ENCODE measurements at regions not wholly inside any gene's neighbourhood (a gene's known extent, or its start where the extent isn't known, plus 50 kb on each side); places are given as distances from the start of the nearest gene placed in this dataset.

DNA sequence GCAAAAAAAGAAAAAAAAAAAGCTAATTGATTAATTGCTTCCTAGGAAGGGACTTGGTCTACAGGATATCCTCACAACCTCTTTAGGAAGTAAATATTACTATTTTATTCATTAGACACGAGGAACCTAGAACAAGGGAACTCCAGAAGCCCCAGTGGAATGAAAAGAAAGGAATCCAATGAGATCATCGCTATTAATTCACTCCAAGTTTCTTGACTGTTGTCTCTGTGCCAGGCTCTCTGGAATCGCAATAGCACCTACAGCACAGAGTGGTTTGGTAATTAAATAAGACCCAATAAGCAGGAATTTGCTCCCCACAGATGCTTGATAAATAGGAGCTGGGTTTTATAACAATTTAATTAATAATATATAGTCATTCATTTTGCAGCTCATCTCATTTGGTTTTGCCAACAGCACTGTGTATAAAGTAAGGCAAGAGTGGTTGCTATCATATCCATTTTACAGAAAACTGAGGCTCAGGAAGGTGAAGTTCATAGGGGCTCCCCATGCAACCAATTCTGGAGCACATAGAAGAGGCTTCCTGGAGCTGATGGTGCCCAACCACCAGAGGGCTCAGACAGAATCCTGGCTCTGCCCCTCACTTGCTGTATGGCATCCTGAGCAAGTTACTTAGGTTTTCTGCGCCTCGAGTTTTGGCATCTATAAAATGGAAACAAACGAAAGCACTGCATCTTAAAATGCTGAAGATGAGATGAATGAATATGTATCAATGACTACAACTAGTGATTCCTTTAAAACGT is 420.2 kb downstream of the MED13L start:
- DNase-seq = no peak

DNA sequence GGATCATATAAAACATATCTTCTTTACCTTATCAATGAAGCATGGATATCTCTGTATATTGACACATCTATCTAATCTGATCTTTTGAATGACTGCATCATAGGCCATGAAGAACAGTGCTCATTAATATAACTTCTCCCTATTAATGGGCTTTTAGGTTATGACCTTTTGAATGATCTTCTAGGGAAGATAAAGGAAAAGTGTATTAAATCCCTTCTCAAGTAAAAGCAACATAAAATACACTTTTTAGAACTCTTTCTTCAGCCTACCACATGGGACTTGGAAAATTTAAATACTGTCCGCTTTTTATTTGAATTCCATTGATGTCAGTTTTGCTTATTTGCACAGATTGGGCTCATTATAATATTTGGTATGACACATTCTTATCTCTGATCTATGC is 425.4 kb downstream of the MED13L start:
- no peak for DNase-seq

DNA sequence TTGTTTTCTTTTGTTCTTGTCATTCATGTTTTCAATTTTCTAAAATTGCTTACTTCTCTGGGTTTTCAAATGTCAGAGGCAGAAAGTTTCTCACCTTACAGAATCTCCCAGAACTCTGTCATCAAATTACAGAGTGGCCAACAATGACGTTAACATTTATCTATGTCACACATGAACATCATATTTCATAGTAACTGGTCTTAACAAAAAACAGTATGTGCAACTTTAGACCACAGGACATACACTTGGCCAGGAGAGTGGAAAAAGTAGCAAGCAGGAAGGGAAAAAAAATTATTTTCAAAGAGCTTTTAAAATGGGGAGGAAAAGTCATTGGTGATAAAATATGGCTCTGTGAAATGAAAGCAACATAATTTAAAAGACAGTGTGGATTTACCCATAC is 426.5 kb downstream of the MED13L start:
- DNase-seq = no peak

DNA sequence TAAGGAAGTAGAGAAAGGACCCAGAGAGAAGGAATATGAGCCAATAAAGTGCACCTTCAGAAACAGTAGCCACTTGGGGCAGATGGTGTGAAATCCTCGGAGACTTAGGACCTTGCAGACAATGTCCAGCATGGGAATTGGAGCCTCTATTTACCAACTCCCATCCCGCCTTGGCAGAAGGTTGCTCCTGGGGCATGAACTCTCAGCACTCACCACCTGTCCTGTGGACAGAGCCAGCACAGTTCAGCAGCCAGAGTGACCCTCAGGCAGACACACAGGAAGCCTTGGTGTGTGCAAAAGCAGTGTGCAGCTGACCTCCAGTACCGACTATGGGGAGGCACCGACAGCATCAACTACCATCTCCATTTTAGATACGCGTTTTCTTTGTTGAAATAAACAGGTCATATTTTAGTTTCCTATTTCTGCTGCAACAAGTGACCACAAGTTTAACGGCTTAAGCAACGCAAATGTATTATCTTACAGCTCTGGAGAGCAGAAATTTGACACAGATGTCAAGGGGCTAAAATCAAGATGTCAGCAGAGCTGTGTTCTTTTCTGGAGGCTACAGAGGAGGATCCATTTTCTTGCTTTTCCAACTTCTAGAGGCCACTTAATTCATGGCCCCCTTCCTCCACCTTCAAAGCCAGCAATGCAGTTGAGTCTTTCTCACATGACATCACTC is 428.1 kb downstream of the MED13L start:
- no peak for DNase-seq

DNA sequence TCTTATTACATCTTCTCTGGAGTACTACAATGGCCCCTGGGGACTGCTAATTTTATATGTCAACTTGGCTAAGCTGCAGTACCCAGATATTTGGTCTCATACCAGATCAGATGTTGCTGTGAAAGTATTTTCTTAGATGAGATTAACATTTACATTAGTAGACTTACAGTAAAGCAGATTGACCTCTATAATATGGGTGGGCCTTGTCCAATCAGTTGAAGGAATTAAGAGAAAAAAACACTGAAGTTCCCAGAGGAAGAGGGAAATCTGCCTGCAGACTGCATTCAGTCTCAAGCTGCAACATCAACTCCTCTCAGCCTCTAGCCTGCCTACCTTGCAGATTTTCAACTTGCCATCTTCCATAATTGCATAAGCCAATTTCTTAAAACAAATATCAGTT is 430.1 kb downstream of the MED13L start:
- no peak for DNase-seq

DNA sequence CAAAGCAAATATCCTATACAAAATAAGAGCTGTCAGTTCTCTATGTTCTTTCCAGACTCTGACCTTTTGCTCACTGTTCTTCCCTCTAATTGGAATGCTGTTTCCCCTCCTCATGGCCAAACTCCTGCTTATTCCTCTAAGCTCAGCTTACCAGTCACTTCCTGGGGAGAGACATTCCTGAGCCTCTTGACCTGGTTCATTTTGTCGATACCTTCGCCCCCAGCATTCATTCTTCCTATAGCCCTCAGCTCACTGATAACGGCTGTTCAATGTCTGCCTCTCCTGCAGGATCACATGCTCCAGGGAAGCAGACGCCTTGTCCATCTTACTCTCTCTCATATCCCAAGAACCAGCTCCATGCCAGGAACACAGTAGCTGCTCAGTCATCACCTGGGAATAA is 431.0 kb downstream of the MED13L start:
- no peak for DNase-seq

DNA sequence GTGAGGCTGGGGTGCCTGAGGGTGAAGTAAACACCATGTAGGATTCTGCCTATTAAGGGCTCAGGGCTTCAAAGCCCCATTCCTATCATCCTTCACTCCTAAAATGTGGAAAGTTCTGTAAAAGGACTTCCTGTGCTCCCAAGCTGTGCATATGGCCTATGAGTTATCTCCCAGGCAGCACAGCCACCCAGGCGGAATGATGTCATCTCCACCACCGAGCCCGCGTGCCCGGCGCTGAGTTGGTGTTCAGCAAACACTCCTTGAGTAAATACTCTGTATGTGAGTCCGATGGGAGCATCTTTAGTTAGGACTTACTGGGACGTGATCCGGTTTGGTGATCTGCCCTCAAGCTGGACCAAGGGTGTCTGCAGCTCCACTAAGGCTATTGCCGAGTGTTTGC is 437.3 kb downstream of the MED13L start:
- DNase-seq = no peak

DNA sequence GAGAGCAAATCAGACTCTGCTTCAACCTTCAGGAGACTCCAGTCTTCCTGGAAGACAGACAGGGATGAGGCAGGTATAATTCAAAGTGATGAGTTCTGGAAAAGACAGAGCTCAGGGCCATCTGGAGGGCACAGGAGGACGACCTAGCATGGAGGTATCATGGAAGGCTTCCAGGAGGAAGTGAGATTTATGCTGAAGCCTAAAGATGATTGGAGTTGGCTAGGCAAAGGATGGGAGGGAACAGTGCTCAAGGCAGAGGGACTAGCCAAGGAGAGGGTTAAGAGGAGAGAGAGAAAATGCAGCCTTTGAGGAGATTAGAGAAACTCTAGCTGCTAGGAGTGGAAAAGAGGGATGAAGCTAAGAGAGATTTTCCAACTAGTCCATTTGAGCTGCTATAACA is 438.5 kb downstream of the MED13L start:
- DNase-seq = no peak

DNA sequence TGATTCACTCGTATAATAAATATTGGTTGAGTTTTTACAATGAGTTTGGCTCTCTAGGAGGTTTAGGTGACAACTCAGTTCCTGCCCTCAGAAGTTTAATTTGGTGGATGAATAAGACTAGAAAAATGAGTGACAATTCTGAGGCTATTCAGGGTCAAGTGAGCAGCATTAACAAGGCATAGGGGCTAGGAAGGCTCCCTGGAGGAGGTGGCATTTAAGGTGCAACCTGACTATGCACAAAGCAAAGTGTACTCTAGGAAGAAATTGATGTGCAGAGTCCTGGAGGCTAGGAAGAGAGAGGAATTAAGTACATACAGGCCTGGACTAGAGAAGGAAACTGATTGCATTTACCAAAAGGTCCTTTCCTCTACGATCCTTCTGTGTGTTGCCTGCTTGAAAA is 440.3 kb downstream of the MED13L start:
- no peak for DNase-seq

DNA sequence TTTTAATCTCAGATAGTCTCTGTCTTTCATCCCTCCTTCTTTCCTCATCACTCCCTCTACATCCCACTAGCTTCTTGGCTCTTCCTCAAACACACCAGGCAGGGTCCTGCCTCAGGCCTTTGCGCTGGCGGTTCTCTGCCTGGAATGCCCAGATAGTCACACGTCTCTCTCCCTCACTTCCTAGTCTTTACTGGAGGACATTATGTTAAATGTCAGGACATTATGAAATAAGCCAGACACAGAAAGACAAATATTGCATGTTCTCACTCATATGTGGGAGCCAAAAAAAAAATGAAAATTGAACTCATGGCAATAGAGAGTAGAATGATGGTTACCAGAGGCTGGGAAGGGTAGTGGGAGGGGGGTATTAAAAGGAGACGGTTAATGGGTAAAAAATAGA is 442.0 kb downstream of the MED13L start:
- DNase-seq = no peak

DNA sequence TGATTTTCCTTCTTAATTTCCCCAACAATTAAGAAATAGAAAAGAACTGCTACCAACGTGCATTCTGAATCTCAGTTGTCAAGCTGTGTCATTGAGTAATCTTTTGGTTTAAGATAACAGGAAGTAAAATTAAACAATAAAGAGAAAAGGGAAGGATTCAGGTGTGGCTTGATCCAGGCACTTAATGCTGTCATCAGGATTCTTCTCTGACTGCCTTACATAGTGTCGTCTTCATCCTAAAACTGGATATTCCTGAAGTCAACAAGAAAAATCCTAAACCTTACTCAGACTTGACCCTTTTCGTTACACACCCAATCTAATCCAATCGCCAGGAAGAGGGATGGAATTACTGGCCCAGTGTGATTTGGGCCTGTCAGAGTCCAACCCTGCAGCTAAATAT is 443.8 kb downstream of the MED13L start:
- DNase-seq = no peak

DNA sequence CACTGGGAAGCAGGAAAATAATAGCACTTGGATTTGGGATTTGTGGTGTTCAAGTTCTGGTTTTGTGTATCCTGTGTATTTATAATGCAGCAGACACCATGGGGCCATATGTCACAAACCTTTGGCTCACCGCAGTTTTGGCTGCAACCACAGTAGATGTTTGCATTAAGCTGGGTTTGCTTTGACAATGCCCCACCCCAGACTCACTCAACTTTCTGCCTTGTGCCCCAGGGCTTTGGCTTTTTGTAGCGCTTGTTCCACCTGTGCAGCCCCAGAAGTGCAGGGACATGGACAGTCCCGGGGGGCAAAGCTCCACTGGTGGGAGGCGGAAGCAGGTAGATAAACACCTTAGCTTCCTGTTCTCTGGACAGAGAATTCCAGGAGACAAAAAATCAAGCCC is 446.9 kb downstream of the MED13L start:
- DNase-seq = no peak

DNA sequence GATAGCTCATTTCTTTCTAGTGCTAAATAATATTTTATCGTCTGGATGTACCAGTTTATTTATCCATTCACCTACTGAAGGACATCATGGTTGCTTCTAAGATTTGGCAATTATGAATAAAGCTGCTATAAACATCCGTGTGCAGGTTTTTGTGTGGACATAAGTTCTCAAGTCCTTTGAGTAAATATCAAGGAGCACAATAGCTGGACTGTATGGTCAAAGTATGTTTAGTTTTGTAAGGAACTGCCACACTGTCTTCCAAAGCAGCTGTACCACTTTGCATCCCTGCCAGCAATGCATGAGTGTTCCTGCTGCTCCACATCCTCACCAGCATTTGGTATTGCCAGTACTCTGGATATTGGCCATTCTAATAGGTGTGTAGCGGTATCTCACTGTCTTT is 447.4 kb downstream of the MED13L start:
- no peak for DNase-seq

DNA sequence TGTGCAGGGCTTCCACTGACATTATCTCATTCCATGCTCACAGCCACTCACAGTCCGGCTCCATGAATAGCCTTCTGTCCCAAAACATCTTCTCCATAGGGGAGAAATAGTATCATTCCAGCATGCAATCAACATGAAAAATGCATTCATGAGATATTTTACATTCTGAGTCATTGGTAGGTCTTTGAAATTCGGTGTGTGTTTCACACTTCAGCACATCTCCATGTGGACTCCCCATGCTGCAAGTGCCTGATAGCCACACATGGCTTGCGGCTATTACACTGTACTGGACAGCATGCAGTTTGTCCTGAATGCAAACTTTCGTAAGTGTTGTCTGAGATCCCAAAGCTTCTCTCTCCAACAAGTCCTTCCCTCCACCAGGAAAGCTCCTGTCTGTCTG is 449.3 kb downstream of the MED13L start:
- no peak for DNase-seq

DNA sequence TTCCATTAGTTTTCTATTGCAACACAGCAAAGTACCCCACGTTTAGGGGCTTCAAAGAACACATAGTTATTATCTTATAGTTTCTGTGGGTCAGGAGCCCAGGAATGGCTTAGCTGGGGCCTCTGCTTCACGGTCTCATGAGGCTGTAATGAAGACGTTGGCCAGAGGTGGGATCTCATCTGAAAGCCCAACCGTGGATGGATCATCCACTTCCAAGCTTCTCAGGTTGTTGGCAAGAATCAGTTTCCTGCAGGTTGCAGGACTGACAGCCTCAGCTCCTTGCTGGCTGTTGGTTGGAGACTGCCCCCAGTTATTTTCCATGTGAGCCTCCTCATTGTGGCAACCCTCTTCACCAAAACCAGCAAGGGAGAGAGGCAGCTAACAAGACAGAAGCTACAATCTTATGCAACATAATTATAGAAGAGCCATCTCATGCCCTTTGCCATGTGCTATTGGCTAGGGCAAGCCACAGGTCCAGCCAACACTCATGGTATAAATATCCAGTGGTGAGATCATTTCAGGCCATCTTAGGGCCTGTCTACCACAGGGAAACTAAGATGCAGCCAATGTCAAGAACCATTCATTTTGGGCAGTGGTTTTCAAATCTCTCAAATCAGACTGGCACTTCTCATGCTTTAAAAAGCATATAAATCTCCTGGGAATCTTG is 452.4 kb downstream of the MED13L start:
- DNase-seq = no peak

DNA sequence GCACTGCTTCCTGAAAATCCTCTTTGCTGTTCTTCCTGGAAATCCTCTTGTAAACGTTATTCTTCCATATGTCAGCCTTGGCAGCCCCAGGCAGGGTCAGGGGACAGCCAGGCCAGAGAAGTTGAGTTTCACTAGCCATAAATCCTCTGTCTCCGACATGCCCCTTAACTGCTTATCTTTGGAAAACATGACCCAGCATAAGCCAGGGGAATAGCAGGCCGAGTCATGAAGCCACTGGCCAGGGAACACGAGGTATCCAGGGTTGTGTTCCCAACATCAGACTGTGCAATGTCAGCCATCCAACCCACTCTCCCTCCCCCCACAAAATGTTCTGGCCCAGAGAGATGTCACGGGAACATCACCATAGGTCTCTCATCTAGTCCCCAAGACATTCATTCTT is 453.9 kb downstream of the MED13L start:
- DNase-seq = no peak

DNA sequence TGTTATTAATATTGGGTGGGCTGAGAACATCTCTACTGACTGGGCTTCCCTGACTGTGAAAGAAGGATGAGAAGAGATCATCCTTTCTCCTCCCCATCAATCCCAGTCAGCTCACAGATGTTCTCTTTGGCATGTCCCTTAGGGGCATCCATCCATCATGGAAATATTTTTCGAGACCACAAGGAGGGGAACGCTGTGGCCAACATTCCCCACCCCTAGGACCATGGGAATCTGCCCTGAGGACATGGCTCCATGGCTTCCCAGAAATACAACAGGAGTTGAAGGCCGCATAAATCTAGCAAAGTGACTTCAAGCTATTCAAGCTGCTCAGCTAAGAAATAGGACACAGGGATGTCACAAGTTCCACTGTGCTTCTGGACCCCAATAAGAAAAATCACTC is 456.8 kb downstream of the MED13L start:
- DNase-seq = no peak

DNA sequence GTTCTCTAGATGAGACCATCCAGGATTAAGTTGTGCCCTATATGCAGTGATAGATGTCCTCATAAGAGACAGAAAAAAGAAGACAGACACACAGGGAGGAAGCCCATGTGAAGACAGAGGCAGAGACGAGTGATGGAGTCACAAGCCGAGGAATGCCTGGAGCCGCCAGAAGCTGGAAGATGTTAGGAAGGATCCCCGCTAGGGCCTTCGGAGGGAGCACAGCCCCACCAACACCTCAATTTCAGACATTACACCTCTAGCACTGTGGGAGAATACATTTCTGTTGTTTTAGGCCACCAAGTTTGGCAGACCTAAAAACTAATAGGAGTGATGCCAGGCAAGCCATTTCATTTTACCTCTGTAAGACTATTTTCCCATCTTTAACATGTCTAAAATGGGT is 458.5 kb downstream of the MED13L start:
- no peak for DNase-seq

DNA sequence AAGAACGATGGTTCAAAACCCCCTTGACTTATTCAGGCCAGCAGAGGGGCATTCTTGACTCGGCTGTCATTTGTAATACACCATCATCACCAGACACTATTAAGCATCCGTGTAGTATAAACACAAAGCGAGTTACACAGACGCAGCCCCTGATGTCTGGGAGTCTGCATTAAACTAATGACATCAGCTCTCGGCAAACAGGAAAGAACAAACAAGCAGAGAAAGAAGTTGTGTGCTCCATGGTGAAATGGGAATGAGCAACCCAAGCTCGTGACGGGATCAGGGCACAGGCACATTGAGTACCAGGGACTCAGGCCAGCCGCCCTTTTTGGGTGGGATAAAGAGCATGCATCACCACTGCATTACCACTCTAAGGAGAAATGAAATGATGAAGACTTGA is 460.1 kb downstream of the MED13L start:
- DNase-seq = no peak

DNA sequence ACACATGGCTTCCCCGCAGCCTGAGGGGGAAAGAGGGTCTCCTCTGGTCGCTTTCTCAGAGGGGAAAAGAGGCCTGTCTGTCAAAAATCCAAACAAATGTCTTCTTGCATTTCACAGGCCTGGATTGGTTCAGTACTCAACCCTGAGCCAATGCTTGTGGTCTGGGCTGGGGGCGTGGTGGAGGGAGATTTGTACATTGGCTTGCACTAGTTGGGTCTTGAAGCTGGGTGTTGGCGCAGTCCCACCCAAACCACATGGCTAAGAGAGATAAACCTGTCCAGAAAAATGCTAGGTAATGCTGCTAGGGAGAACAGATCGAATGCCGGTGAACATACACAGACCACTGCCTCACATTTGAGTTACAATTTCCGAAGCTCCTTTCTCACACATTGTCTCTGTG is 461.6 kb downstream of the MED13L start:
- no peak for DNase-seq

DNA sequence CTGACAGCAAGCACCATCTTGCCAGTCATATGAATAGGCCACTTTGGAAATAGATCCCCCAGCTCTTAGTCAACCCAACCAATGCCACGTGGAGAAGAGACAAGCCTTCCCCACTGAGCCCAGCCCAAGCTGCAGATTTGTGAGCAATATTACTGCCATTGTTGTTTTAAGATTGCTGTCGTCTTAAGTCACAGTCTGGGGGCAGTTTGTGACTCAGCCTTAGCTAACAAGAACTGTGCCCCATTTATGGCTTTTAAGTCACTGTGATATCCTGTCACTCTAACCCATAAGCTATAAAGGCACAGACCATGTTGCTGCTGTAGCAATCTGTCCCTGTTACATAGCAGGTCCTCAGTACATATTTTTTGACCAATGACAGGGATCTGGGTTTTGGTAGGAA is 464.2 kb downstream of the MED13L start:
- DNase-seq = no peak

DNA sequence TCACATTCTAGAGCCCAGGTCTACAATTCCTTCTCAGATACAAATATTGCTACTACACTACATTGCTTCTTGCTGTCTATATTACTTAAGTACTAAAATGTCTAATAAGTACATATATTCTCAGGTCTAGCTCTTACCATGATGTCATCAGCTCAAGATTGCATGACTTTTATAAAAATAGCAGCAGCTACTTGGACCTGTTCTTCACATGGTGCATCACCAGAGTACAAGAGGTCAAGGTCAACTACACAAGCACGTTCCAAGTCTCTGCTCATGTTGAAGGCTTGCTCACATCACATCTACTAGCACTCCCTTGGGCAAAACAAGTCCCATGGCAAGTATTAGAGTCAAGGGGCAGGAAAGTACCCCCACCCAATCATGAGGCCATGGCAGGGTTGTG is 465.6 kb downstream of the MED13L start:
- DNase-seq = no peak

DNA sequence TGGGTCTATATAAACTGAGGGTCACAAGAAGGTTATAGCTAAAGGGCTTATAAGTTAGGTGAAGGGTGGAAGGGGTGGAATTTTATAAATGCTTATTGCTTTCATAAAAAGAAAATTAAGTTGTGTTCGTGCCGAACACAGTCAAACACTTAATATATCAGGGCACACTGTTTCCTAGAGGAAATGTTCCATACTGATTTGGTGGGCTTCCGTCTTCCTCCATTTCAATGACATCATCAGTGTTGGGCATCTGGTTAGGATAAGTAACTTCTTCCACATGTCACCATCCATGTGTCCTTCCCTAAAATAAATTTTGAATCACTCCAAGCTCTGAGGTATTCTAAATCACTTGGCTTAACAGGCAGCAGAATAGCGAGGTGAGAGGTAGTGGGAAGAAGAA is 466.4 kb downstream of the MED13L start:
- DNase-seq = no peak

All from right kidney (tissue), 1 donor.